ENCODE measurements at regions not wholly inside any gene's neighbourhood (a gene's known extent, or its start where the extent isn't known, plus 50 kb on each side); places are given as distances from the start of the nearest gene placed in this dataset.

DNA sequence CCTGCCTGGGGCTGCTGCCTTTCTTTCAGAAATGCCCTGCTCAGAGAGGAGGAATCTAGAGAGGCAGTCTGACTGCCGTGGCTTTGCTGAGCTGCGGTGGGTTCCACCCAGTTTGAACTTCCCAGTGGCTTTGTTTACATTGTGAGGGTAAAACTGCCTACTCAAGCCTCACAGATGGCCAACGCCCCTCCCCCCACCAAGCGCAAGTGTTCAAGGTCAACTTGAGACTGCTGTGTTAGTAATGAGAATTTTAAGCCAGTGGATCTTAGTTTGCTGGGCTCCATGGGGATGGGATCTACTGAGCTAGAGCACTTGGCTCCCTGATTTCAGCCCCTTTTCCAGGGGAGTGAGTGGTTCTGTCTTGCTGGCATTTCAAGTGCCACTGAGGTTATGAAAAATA lies 819.2 kb downstream of the NLGN4Y start:
- DNase-seq (ENCODE audit: low read depth): no peak
- TF ChIP-seq, protein P1, sequence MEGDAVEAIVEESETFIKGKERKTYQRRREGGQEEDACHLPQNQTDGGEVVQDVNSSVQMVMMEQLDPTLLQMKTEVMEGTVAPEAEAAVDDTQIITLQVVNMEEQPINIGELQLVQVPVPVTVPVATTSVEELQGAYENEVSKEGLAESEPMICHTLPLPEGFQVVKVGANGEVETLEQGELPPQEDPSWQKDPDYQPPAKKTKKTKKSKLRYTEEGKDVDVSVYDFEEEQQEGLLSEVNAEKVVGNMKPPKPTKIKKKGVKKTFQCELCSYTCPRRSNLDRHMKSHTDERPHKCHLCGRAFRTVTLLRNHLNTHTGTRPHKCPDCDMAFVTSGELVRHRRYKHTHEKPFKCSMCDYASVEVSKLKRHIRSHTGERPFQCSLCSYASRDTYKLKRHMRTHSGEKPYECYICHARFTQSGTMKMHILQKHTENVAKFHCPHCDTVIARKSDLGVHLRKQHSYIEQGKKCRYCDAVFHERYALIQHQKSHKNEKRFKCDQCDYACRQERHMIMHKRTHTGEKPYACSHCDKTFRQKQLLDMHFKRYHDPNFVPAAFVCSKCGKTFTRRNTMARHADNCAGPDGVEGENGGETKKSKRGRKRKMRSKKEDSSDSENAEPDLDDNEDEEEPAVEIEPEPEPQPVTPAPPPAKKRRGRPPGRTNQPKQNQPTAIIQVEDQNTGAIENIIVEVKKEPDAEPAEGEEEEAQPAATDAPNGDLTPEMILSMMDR (IDR thresholded peaks at IDR 0.05; ENCODE audit: insufficient read depth, low read depth, low read length, missing control alignments): no peak
- H3K4me3 ChIP-seq (ENCODE audit: low read length): no peak overlapping the region

DNA sequence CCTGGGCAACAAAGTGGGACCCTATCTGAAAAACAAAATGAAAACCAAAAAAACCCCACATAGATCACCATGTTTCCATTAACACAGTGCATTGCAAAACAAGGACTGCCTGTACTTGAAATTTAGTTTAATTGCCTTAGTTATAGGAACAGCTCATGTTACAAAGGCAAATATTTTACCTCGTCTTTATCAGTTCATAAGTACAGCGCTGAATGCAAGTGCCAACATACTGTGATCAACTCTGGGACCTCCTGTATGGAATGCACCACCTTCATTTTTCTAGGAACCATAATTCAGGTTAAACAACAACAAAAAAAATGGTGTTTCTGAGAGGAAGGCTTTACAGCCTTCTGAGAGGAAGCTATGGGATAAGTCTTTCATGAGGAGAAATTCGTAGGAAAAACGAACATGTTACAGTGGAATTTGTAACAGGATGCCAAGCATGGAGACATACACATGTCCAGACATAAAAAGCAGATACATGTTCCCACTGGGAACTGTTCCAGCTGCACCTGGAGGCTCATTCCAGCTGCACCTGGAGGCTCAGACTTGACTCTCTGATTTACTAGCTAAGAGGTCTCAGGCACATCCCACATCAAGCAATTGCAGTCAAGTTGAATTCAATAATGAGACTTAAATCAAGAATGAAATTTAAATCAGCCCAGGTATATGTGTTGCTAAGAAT lies 821.3 kb downstream of the NLGN4Y start:
- DNase-seq (ENCODE audit: low read depth): peak; percentile 47
- TF ChIP-seq, protein P1 (IDR thresholded peaks at IDR 0.05; ENCODE audit: insufficient read depth, low read depth, low read length, missing control alignments): no peak
- no peak overlapping the region for H3K4me3 ChIP-seq (ENCODE audit: low read length)

DNA sequence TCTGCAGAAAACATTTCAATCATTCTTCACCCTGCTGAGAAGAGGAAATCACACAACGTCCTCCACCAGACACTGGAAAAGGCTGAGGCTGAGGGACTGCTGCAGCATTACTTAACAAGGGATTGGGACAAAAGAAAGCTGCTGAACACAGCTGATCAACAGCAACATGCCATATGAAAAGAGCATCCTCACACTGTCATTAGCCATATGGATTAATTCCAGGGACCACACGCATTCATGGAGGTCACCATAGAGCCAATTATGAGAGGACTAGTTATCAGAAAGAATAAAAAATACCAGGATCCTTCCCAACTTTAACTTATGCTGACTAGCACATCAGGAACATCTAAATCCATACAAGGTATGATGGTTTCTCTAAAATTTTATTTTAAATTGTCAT lies 825.0 kb downstream of the NLGN4Y start:
- no peak for DNase-seq (ENCODE audit: low read depth)
- no peak overlapping the region for H3K4me3 ChIP-seq (ENCODE audit: low read length)
- TF ChIP-seq, protein P1 (IDR thresholded peaks at IDR 0.05; ENCODE audit: insufficient read depth, low read depth, low read length, missing control alignments): no peak

DNA sequence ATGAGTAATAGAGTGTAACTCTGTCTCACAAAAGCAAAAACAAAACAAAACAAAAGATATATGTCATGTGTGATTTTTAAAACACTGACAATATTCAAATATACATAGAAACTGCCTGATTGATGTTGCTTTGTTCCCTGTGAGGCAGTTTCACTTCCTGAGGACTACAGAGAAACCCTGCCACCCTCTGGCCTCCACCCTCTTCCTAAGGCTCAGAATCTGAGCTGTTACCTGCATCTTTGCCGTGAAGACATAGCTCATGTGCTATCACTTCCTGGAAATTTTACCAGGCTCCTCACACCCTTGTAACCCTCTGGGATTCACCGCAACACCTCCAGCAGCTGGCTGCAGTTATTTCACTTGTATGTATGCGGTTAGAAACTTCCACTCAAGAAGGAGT lies 831.0 kb downstream of the NLGN4Y start:
- DNase-seq (ENCODE audit: low read depth): no peak
- no peak overlapping the region for H3K4me3 ChIP-seq (ENCODE audit: low read length)
- TF ChIP-seq, protein P1 (IDR thresholded peaks at IDR 0.05; ENCODE audit: insufficient read depth, low read depth, low read length, missing control alignments): no peak

DNA sequence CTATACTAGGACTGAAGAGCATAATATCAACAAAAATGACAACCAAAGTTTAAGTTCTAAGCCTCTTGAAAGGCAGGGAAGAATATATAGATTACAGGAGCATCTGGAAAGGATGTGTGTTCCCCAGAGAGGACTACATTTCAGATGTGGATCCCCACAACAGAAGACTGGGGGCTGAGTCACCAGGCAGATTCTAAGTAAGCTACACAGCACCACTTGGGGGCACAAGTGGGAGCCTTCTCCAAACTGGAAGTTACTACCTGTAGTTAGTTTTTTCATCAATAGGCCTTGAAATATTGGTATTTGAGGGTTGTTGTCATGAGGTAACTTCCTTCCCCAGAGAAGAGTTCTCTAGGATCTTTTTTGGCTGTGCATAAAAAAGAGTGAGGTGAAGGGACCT lies 836.1 kb downstream of the NLGN4Y start:
- TF ChIP-seq, protein P1 (IDR thresholded peaks at IDR 0.05; ENCODE audit: insufficient read depth, low read depth, low read length, missing control alignments): no peak
- DNase-seq (ENCODE audit: low read depth): peak; percentile 10
- H3K4me3 ChIP-seq (ENCODE audit: low read length): no peak overlapping the region

DNA sequence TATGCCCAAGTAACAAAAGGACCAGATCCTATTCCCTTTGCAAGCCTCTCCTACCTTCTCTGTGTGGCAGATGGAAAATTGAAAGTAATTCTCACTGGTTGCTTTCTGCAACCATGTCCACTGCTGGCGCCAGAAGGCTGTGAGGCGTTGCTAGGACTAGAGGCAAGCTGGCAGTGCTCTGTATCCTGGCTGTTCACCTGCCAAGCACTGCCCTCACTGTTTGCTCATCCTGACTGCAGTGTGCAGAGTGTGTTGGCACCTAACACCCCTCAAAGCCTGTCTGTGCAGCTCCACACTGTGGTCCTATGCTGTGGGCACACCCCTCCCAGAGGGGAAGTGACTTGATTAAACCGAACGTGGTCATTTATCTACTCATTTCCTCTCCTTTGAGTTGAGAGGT lies 840.7 kb downstream of the NLGN4Y start:
- H3K4me3 ChIP-seq (ENCODE audit: low read length): no peak overlapping the region
- TF ChIP-seq, protein P1 (IDR thresholded peaks at IDR 0.05; ENCODE audit: insufficient read depth, low read depth, low read length, missing control alignments): no peak
- DNase-seq (ENCODE audit: low read depth): peak; percentile 5

DNA sequence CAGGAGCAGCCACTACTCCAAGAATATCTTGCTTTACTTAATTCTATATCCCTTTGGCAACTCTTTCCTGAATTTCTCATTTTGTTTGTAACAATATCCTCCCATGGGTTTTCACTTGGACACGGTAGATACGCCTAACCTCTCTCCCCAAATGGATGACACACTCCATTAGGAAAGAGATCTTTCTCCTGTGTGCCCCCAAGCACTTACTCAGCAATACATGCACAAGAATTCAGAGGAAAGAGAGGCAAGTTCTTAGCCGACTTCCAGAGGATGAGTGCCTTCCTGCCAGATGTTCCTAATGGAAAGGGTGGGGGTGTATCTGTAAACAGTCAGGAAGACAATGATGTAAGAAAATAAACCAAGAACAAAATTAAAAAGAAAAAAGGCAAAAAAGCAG lies 844.5 kb downstream of the NLGN4Y start:
- DNase-seq (ENCODE audit: low read depth): no peak
- TF ChIP-seq, protein P1 (IDR thresholded peaks at IDR 0.05; ENCODE audit: insufficient read depth, low read depth, low read length, missing control alignments): no peak
- no peak overlapping the region for H3K4me3 ChIP-seq (ENCODE audit: low read length)
